K562 (cell line): ENCODE measurements at regions not wholly inside any gene's neighbourhood (a gene's known extent, or its start where the extent isn't known, plus 50 kb on each side); places are given as distances from the start of the nearest gene placed in this dataset.

Experiments
- ATAC-seq: fragments of 200-7000 bp; cut with Tn5 transposase; 3 replicates; pipeline ENCODE4 v1.9.1; 2020; ENCODE audit warnings: moderate library complexity
- BruUV-seq: library from RNA; stranded (reverse); fragments of 400-500 nt; replicated peaks from 2 replicates; lab custom pipeline; 2021; lab: Mats Ljungman, UMichigan
- CTCF ChIA-PET: fragments of 300-600 bp; formaldehyde crosslinking; extraction: SDS; loops from one replicate; lab custom pipeline; 2021; ENCODE audit warnings: low intra/inter-chr PET ratio; lab: Yijun Ruan, JAX
- POLR2A ChIA-PET: fragments of 300-600, 350-650 bp; sonication (Branson Sonifier 250); formaldehyde crosslinking; extraction: SDS; loops from one replicate; lab custom pipeline; 2021; ENCODE audit warnings: antibody characterized with exemption, inconsistent platforms; lab: Yijun Ruan, JAX
- DNase-seq, 4 experiments: peaks; one replicate each; pipeline versions ENCODE4 v3.0.0 to v3.0.0-alpha.2; 2011 to 2018; ENCODE audit warnings: low spot score in 3 of 4, mixed read lengths in 3 of 4; ENCODE audit errors: extremely low read depth in 1 of 4
- FAIRE-seq: peaks from 2 replicates; lab custom pipeline; 2011; peaks lifted over from hg19 to GRCh38; lab: Jason Lieb, UNC
- H2AFZ ChIP-seq: 2 replicates; pipeline ENCODE4 v1.6.0; 2011; ENCODE audit warnings: low read depth, low read length, control low read depth, inconsistent platforms
- H3K27ac ChIP-seq: fragments of 200-600 bp; 3 replicates; pipeline ENCODE4 v1.8.0; 2011; ENCODE audit warnings: low read depth, mild to moderate bottlenecking, control low read depth, inconsistent platforms, low read length, moderate library complexity, mixed read lengths; ENCODE audit errors: extremely low read depth
- H3K27me3 ChIP-seq, 2 experiments: fragments of 300-600 bp in 1 of 2; 2 replicates in 1 of 2; 3 replicates in 1 of 2; pipeline versions ENCODE4 v1.6.0 to v1.8.0; 2011; ENCODE audit warnings: inconsistent platforms in 2 of 2, low read length in 2 of 2, mild to moderate bottlenecking in 1 of 2, mixed read lengths in 1 of 2, moderate library complexity in 1 of 2; ENCODE audit not compliant: control insufficient read depth in 2 of 2, insufficient read depth in 2 of 2
- H3K36me3 ChIP-seq: fragments of 300-600 bp; 3 replicates; pipeline ENCODE4 v1.8.0; 2011; ENCODE audit warnings: mild to moderate bottlenecking, low read length, inconsistent platforms; ENCODE audit not compliant: control insufficient read depth, insufficient read depth
- H3K4me1 ChIP-seq, 2 experiments: fragments of 200-600 bp in 1 of 2; replicated peaks in 1 of 2; 2 replicates in 1 of 2; 3 replicates in 1 of 2; pipeline versions ENCODE4 v1.5.1 to v1.8.0; 2011; ENCODE audit warnings: inconsistent platforms in 2 of 2, low read length in 2 of 2, mild to moderate bottlenecking in 1 of 2, mixed read lengths in 1 of 2, moderate library complexity in 1 of 2; ENCODE audit not compliant: control insufficient read depth in 2 of 2, insufficient read depth in 2 of 2
- H3K4me2 ChIP-seq: 2 replicates; pipeline ENCODE4 v1.6.1; 2011; ENCODE audit warnings: low read length, control low read depth, inconsistent platforms, mixed read lengths; ENCODE audit not compliant: insufficient read depth
- H3K4me3 ChIP-seq: fragments of 200-600 bp; sonication (generic), shearing (Covaris generic); 2 replicates; pipeline ENCODE4 v1.5.1; 2016; ENCODE audit warnings: control low read depth, inconsistent platforms
- H3K79me2 ChIP-seq: fragments of 200-600 bp; 3 replicates; pipeline ENCODE4 v1.8.0; 2011; ENCODE audit warnings: low read length, inconsistent platforms; ENCODE audit not compliant: control insufficient read depth, insufficient read depth
- H3K9ac ChIP-seq, 2 experiments: 2 replicates each; pipeline versions ENCODE4 v1.6.0 to v1.6.1; 2011; ENCODE audit warnings: low read depth in 2 of 2, low read length in 2 of 2, control low read depth in 1 of 2, inconsistent platforms in 1 of 2, mild to moderate bottlenecking in 1 of 2, mixed read lengths in 1 of 2; ENCODE audit not compliant: insufficient read depth in 1 of 2
- H3K9me1 ChIP-seq: one replicate; pipeline ENCODE4 v1.6.0; 2011; ENCODE audit warnings: inconsistent platforms, mild to moderate bottlenecking, low read length, moderate library complexity; ENCODE audit not compliant: control insufficient read depth, insufficient read depth
- H3K9me3 ChIP-seq: replicated peaks from 2 replicates; pipeline ENCODE4 v1.5.1; 2011; ENCODE audit warnings: low read depth, low read length, inconsistent platforms; ENCODE audit not compliant: control insufficient read depth, insufficient read depth
- H4K20me1 ChIP-seq: replicated peaks from 2 replicates; pipeline ENCODE4 v1.6.1; 2011; ENCODE audit warnings: low read length, inconsistent platforms, mixed read lengths; ENCODE audit not compliant: control insufficient read depth, insufficient read depth
- ATF3 ChIP-seq, 2 experiments: fragments of 450-650 bp in 1 of 2; sonication (generic) in 1 of 2; formaldehyde crosslinking in 1 of 2; IDR thresholded peaks in 1 of 2; conservative IDR thresholded peaks in 1 of 2; 2 replicates each; pipeline versions ENCODE4 v1.6.1 to v1.8.1; 2016 to 2023; ENCODE audit warnings: mild to moderate bottlenecking in 2 of 2, moderate library complexity in 2 of 2, inconsistent platforms in 1 of 2, missing genetic modification reagents in 1 of 2
- BACH1 ChIP-seq: fragments of 200-800 bp; sonication (Bioruptor generic); IDR thresholded peaks from 2 replicates; pipeline ENCODE4 v1.6.1; 2016; ENCODE audit warnings: missing genetic modification characterization, missing compliant biosample characterization
- BRCA1 ChIP-seq, 2 experiments: fragments of 450-650 bp in 1 of 2; sonication (generic) in 1 of 2; formaldehyde crosslinking in 1 of 2; IDR thresholded peaks; 2 replicates each; pipeline versions ENCODE4 v1.5.0 to v1.6.1; 2017 to 2020; ENCODE audit warnings: mild to moderate bottlenecking in 1 of 2, missing genetic modification reagents in 1 of 2
- C11orf30 ChIP-seq: fragments of 450-650 bp; IDR thresholded peaks from 2 replicates; pipeline ENCODE4 v1.6.1; 2016; ENCODE audit warnings: low read depth, mild to moderate bottlenecking
- ILF3 ChIP-seq: fragments of 450-650 bp; IDR thresholded peaks from 2 replicates; pipeline ENCODE4 v1.6.1; 2018; ENCODE audit warnings: antibody characterized with exemption, mild to moderate bottlenecking, moderate library complexity, borderline replicate concordance
- MAFF ChIP-seq: IDR thresholded peaks from 2 replicates; pipeline ENCODE4 v1.6.1; 2012; ENCODE audit warnings: low read length, improper control_type of control experiment
- MAFG ChIP-seq: fragments of 450-650 bp; conservative IDR thresholded peaks from 2 replicates; pipeline ENCODE4 v1.6.1; 2016; ENCODE audit warnings: missing genetic modification characterization, missing compliant biosample characterization
- MAFK ChIP-seq: IDR thresholded peaks from 2 replicates; pipeline ENCODE4 v1.6.1; 2011; ENCODE audit warnings: low read length, improper control_type of control experiment
- NR2C1 ChIP-seq, 2 experiments: fragments of 450-650 bp; IDR thresholded peaks; 2 replicates each; pipeline ENCODE4 v1.6.1; 2017; ENCODE audit warnings: mild to moderate bottlenecking in 2 of 2, antibody characterized with exemption in 1 of 2, inconsistent platforms in 1 of 2, missing compliant biosample characterization in 1 of 2, missing genetic modification characterization in 1 of 2
- SPI1 ChIP-seq: IDR thresholded peaks from 2 replicates; pipeline ENCODE4 v1.6.1; 2011; ENCODE audit warnings: low read depth, low read length, control low read depth, borderline replicate concordance
- WHSC1 ChIP-seq: IDR thresholded peaks from one replicate; pipeline ENCODE4 v1.6.1; 2012; ENCODE audit warnings: low read length, control low read depth, inconsistent platforms
- ZNF197 ChIP-seq: fragments of 200-800 bp; sonication (Bioruptor generic); IDR thresholded peaks from 2 replicates; pipeline ENCODE4 v1.6.1; 2016; ENCODE audit warnings: low read depth, missing genetic modification characterization, missing compliant biosample characterization
- ZNF277 ChIP-seq: fragments of 250-450 bp; sonication (Bioruptor Pico); IDR thresholded peaks from 2 replicates; pipeline ENCODE4 v1.8.0; 2022; ENCODE audit warnings: inconsistent platforms, mild to moderate bottlenecking, moderate library complexity, borderline replicate concordance
- ZNF316 ChIP-seq: fragments of 450-650 bp; IDR thresholded peaks from 2 replicates; pipeline ENCODE4 v1.6.1; 2016
- ZNF584 ChIP-seq: fragments of 200-800 bp; sonication (Bioruptor generic); IDR thresholded peaks from 2 replicates; pipeline ENCODE4 v1.6.1; 2016; ENCODE audit warnings: low read depth, mild to moderate bottlenecking, missing genetic modification characterization, missing compliant biosample characterization
- WGBS: fragments of 100-300 bp; shearing (Covaris generic); methylation state at CpG from one replicate; pipeline ENCODE4 v1.1.6; 2016; ENCODE audit warnings: low coverage, mixed read lengths; ENCODE audit not compliant: insufficient coverage; ENCODE audit errors: missing lambda C conversion rate; 5-methylcytosine and 5-hydroxymethylcytosine counted together
- in situ Hi-C: fragments of 300-500 bp; cut with MboI; formaldehyde crosslinking; loops from 4 replicates; pipeline ENCODE4 v1.15.0; 2018; ENCODE audit warnings: inconsistent platforms, mixed read lengths
- intact Hi-C: fragments of 100-400 bp; cut with micrococcal nuclease; formaldehyde crosslinking; loops from 2 replicates; pipeline ENCODE4 v1.14.2; 2022

- no peak overlapping the region for H2AFZ ChIP-seq
- H3K9me1 ChIP-seq = no peaks in the 10 kb centered on the region
- FAIRE-seq (no peak), ATAC-seq (no peak), DNase-seq (no peak)
- H3K9me3 ChIP-seq = no peaks in the 10 kb centered on the region
- no peak overlapping the region for H3K4me3 ChIP-seq
- H3K36me3 ChIP-seq = no peaks in the 10 kb centered on the region
- no peak overlapping the region for H3K4me2 ChIP-seq
- H4K20me1 ChIP-seq = no peaks in the 10 kb centered on the region
- in situ Hi-C loops = no loop called here
- intact Hi-C loops = no loop called here
- no peaks in the 10 kb centered on the region for H3K4me1 ChIP-seq
- no peaks in the 10 kb centered on the region for H3K27me3 ChIP-seq
- WGBS = 0% methylated on average over 5 of the region's 5 CpGs
- POLR2A ChIA-PET = no interaction called here
- BruUV-seq = no TSS peak
- TF ChIP-seq ZNF277 (CRISPR knock-in tag) (no peak), ILF3 (no peak), NR2C1 (IDR thresholded peaks at IDR 0.05) (no peak), NR2C1 (tag; IDR thresholded peaks at IDR 0.05) (no peak), ZNF584 (CRISPR knock-in tag) (no peak), SPI1 (no peak), MAFK (peak; percentile 32; the same call in 1 of the 2 replicates), BACH1 (tag) (no peak), WHSC1 (no peak), BRCA1 (IDR thresholded peaks at IDR 0.05) (no peak), BRCA1 (CRISPR knock-in tag; IDR thresholded peaks at IDR 0.05) (no peak), ATF3 (IDR thresholded peaks at IDR 0.05) (no peak), ATF3 (CRISPR knock-in tag; conservative IDR thresholded peaks at IDR 0.05) (no peak), MAFF (peak; percentile 42; the same call in 1 of the 2 replicates), C11orf30 (peak; percentile 49; the same call in 1 of the 2 replicates), ZNF197 (CRISPR knock-in tag) (no peak), ZNF316 (peak; percentile 78), MAFG (tag) (peak; percentile 51)
- H3K9ac ChIP-seq = no peak overlapping the region
- CTCF ChIA-PET = no interaction called here
- no peaks in the 10 kb centered on the region for H3K79me2 ChIP-seq
- H3K27ac ChIP-seq = no peak overlapping the region
Measured at GRCh38 chr2:5070257-5070656, 621.9 kb upstream of the SOX11 start.
